ENCODE measurements at regions not wholly inside any gene's neighbourhood (a gene's known extent, or its start where the extent isn't known, plus 50 kb on each side); places are given as distances from the start of the nearest gene placed in this dataset.
A peak's percentile ranks its signal among the peaks of the same experiment; 100 is the strongest.

DNA sequence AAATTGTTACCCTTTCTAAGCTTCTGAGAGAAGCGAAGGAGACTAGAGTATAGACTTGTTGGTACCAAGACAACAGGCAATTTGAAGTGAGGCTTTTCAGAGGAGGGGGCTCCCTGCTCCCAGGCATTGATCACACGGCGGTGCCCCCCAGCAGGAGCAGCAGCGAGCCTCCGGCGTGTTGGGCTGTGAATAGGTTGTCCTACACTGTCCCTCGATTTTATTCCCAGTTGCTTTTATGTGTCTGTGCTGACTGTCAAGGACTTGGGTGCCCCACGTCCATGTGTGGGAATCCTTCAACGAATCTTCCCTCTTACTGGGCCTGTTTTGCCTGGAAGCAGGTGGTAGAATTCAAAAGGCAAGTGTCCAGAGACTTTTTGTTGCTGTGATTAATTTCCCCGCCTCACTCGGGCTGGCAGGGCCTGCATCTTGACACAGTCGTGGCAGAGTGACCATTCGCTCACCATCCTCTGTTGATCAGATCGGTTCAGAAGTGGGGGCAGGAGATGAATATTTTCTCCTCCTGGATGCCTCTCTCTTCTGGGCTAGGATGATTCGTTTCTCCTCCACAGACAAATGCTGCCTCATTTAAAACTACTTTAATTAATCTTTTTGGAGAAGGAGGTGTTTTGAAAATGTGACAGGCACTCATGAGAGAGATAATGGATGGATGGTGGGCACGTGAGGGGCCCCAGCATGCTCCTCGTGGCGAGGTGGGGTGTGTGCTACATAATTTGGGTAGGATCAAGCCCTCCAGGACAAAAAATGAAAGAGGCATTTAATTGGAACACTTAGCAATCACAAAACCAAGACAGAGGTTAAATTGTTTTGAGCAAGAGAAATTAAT, 77.6 kb downstream of the SMIM21 start:
- Histone ChIP-seq H3K27ac (peak overlapping the region in 2 of 4 donors; percentile 39 to 72), H3K36me3 (no peaks in the 10 kb centered on the region), H3K4me3 (no peak overlapping the region), H3K9me3 (peaks cover 0 to 12% (median 4%) of the 10 kb centered on the region in 4 donors), H3K4me1 (no peaks in the 10 kb centered on the region), H3K27me3 (no peaks in the 10 kb centered on the region)
- TF ChIP-seq CTCF (IDR thresholded peaks at IDR 0.05) (no peak), POLR2A (IDR thresholded peaks at IDR 0.05) (no peak)
- no peak for DNase-seq

GRCh38 chr18:75346671-75347070, 80.8 kb downstream of the SMIM21 start:
- no peaks in the 10 kb centered on the region for H3K9me3 ChIP-seq
- no peaks in the 10 kb centered on the region for H3K27me3 ChIP-seq
- H3K36me3 ChIP-seq, result no peaks in the 10 kb centered on the region
- TF ChIP-seq POLR2A (IDR thresholded peaks at IDR 0.05), result no peak
- no peak for TF ChIP-seq CTCF (IDR thresholded peaks at IDR 0.05)
- H3K4me3 ChIP-seq, result no peak overlapping the region
- DNase-seq, result no peak
- no peak overlapping the region for H3K27ac ChIP-seq
- H3K4me1 ChIP-seq, result no peaks in the 10 kb centered on the region

GRCh38 chr18:75344615-75345014, 82.9 kb downstream of the SMIM21 start:
- Histone ChIP-seq H3K4me1 (no peaks in the 10 kb centered on the region), H3K36me3 (no peaks in the 10 kb centered on the region), H3K27me3 (no peaks in the 10 kb centered on the region), H3K27ac (no peak overlapping the region), H3K9me3 (no peaks in the 10 kb centered on the region), H3K4me3 (no peak overlapping the region)
- no peak for DNase-seq
- TF ChIP-seq POLR2A (IDR thresholded peaks at IDR 0.05), result no peak

- no peaks in the 10 kb centered on the region for H3K9me3 ChIP-seq
- no peaks in the 10 kb centered on the region for H3K4me1 ChIP-seq
- H3K4me3 ChIP-seq, result no peak overlapping the region
- H3K27ac ChIP-seq, result no peak overlapping the region
- no peaks in the 10 kb centered on the region for H3K27me3 ChIP-seq
- DNase-seq, result no peak
- TF ChIP-seq CTCF (IDR thresholded peaks at IDR 0.05) (no peak), POLR2A (IDR thresholded peaks at IDR 0.05) (no peak)
- H3K36me3 ChIP-seq, result no peaks in the 10 kb centered on the region
Observed at GRCh38 chr18:75344161-75344560, 83.3 kb downstream of the SMIM21 start.

DNA sequence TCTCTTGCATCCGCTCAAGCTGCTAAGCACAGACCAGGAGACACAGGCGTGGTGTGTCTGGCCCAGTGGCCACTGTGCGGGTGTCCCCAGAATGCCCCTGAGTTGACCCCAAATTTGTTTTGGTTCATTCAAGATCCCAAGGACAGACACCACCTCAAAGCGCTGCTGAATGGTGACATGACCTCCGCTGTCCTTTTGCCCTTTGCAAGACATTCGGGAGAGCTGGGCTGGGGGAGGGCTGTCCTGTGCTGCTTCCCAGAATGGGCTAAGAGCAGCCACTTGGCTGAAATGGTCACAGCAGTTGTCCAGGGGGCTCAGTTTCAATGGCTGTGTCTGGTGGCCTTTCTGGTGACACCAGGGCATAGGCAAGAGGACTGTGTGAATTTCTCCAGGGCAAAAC, 84.1 kb downstream of the SMIM21 start:
- H3K4me3 ChIP-seq, result no peak overlapping the region
- no peak for DNase-seq
- H3K9me3 ChIP-seq, result no peaks in the 10 kb centered on the region
- no peak for TF ChIP-seq POLR2A (IDR thresholded peaks at IDR 0.05)
- no peak for TF ChIP-seq CTCF (IDR thresholded peaks at IDR 0.05)
- no peaks in the 10 kb centered on the region for H3K36me3 ChIP-seq
- H3K27me3 ChIP-seq, result no peaks in the 10 kb centered on the region
- H3K4me1 ChIP-seq, result no peaks in the 10 kb centered on the region
- H3K27ac ChIP-seq, result no peak overlapping the region

GRCh38 chr18:75341897-75342296, 85.6 kb downstream of the SMIM21 start:
- H3K27me3 ChIP-seq, result no peaks in the 10 kb centered on the region
- H3K4me1 ChIP-seq, result no peaks in the 10 kb centered on the region
- no peak for DNase-seq
- TF ChIP-seq POLR2A (IDR thresholded peaks at IDR 0.05) (no peak), CTCF (IDR thresholded peaks at IDR 0.05) (no peak)
- no peak overlapping the region for H3K4me3 ChIP-seq
- no peaks in the 10 kb centered on the region for H3K9me3 ChIP-seq
- no peaks in the 10 kb centered on the region for H3K36me3 ChIP-seq
- no peak overlapping the region for H3K27ac ChIP-seq

Data from Peyer's patch (tissue), 4 donors.